Spleen (tissue), 7 donors: ENCODE measurements at regions not wholly inside any gene's neighbourhood (a gene's known extent, or its start where the extent isn't known, plus 50 kb on each side); places are given as distances from the start of the nearest gene placed in this dataset.

ENCODE experiments used
- POLR2A ChIP-seq, 3 donors: fragments of 450-650 bp; IDR thresholded peaks; one replicate each; pipeline ENCODE4 v1.5.1; 2017; ENCODE audit warnings: antibody characterized with exemption in 3 of 3, mild to moderate bottlenecking in 1 of 3
- POLR2AphosphoS5 ChIP-seq, 3 donors: sonication (generic); formaldehyde crosslinking; IDR thresholded peaks; one replicate each; pipeline ENCODE4 v1.5.1; 2017; ENCODE audit warnings: antibody characterized with exemption in 3 of 3
- TF ChIP-seq, protein P1 (sequence below), 11 experiments: fragments of 200-600 bp in 7 of 11; fragments of 450-650 bp in 4 of 11; sonication (generic) in 4 of 11; IDR thresholded peaks in 8 of 11; conservative IDR thresholded peaks in 3 of 11; 1 replicate in 7 of 11; 2 replicates in 4 of 11; pipeline versions ENCODE4 v1.4.0 to v1.8.0; 2016 to 2021; ENCODE audit warnings: antibody characterized with exemption in 11 of 11, inconsistent platforms in 4 of 11, mild to moderate bottlenecking in 1 of 11
- donor health status: DM: no; HTN: no; CAD: no; lungs with moderate emphysema.
- donor health status: DM: no; HTN: no; CAD: no.
- donor health status: DM: no; HTN: no; CAD: no.

DNA sequence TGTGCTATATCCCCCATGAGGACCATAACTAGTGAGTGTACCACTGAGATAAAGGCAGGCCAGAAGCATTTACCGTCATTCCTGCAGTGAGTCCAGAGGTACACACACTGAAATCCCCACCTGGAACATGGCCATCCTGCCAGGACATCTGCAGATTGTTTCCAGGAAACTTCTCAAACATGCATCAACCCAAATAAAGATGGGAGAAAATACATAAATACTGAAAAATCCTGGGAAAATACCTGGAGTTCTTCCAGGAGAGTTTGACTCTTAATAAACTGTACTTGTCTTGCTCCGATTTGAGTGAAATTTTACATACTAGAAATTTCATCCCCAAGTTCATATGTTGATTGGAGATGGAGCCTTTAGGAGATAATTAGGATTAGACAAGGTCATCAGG lies 388.1 kb upstream of the KLHL29 start:
- TF ChIP-seq, protein P1, sequence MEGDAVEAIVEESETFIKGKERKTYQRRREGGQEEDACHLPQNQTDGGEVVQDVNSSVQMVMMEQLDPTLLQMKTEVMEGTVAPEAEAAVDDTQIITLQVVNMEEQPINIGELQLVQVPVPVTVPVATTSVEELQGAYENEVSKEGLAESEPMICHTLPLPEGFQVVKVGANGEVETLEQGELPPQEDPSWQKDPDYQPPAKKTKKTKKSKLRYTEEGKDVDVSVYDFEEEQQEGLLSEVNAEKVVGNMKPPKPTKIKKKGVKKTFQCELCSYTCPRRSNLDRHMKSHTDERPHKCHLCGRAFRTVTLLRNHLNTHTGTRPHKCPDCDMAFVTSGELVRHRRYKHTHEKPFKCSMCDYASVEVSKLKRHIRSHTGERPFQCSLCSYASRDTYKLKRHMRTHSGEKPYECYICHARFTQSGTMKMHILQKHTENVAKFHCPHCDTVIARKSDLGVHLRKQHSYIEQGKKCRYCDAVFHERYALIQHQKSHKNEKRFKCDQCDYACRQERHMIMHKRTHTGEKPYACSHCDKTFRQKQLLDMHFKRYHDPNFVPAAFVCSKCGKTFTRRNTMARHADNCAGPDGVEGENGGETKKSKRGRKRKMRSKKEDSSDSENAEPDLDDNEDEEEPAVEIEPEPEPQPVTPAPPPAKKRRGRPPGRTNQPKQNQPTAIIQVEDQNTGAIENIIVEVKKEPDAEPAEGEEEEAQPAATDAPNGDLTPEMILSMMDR (IDR thresholded peaks at IDR 0.05 in 8 of 11, conservative IDR thresholded peaks at IDR 0.05 in 3 of 11), result no peak
- TF ChIP-seq POLR2AphosphoS5 (IDR thresholded peaks at IDR 0.05), result no peak
- no peak for TF ChIP-seq POLR2A (IDR thresholded peaks at IDR 0.05)
